Left renal cortex interstitium (tissue), 4 donors: ENCODE measurements at regions not wholly inside any gene's neighbourhood (a gene's known extent, or its start where the extent isn't known, plus 50 kb on each side); places are given as distances from the start of the nearest gene placed in this dataset.
A peak's percentile ranks its signal among the peaks of the same experiment; 100 is the strongest.

Source experiments
- DNase-seq, 4 donors: peaks; one replicate each; pipeline ENCODE4 v3.0.0-alpha.2; 2013; ENCODE audit warnings: low read depth in 4 of 4, low spot score in 2 of 4, missing footprints in 1 of 4

GRCh38 chr13:105773863-105774538, 761.5 kb downstream of the EFNB2 start:
- no peak for DNase-seq

- DNase-seq, result no peak
Measured at GRCh38 chr13:105773241-105773640, 762.2 kb downstream of the EFNB2 start.

- DNase-seq, result no peak
Measured at GRCh38 chr13:105764486-105764885, 771.0 kb downstream of the EFNB2 start.

GRCh38 chr13:105763851-105764250, 771.6 kb downstream of the EFNB2 start:
- DNase-seq, result no peak

- no peak for DNase-seq
Measured at GRCh38 chr13:105762096-105762495, 773.4 kb downstream of the EFNB2 start.

- DNase-seq, result no peak
Measured at GRCh38 chr13:105758918-105759860, 776.3 kb downstream of the EFNB2 start.

GRCh38 chr13:105740739-105741138, 794.7 kb downstream of the EFNB2 start:
- DNase-seq, result no peak

GRCh38 chr13:105737688-105738087, 797.8 kb downstream of the EFNB2 start:
- no peak for DNase-seq

GRCh38 chr13:105735281-105735680, 800.2 kb downstream of the EFNB2 start:
- DNase-seq, result no peak

GRCh38 chr13:105732806-105733529, 802.5 kb downstream of the EFNB2 start:
- DNase-seq, result no peak

- no peak for DNase-seq
Measured at GRCh38 chr13:105725887-105726286, 809.6 kb downstream of the EFNB2 start.

GRCh38 chr13:105721016-105721415, 814.4 kb downstream of the EFNB2 start:
- peak in 3 of 4 donors; percentile 27 to 46 (median 37) for DNase-seq

- DNase-seq, result no peak
Measured at GRCh38 chr13:105719859-105720258, 815.6 kb downstream of the EFNB2 start.

- DNase-seq, result no peak
Measured at GRCh38 chr13:105709181-105709580, 826.3 kb downstream of the EFNB2 start.

GRCh38 chr13:105703843-105704242, 831.6 kb downstream of the EFNB2 start:
- no peak for DNase-seq

GRCh38 chr13:105702441-105702840, 833.0 kb downstream of the EFNB2 start:
- no peak for DNase-seq

- DNase-seq, result no peak
Measured at GRCh38 chr13:105692769-105693168, 842.7 kb downstream of the EFNB2 start.

- DNase-seq, result no peak
Measured at GRCh38 chr13:105684216-105684615, 851.2 kb downstream of the EFNB2 start.

- no peak for DNase-seq
Measured at GRCh38 chr13:105679838-105680237, 855.6 kb downstream of the EFNB2 start.

- DNase-seq, result no peak
Measured at GRCh38 chr13:105678072-105678471, 857.4 kb downstream of the EFNB2 start.

GRCh38 chr13:105672881-105673280, 862.6 kb downstream of the EFNB2 start:
- no peak for DNase-seq
